Brain microvascular endothelial cell (primary cell): ENCODE measurements at regions not wholly inside any gene's neighbourhood (a gene's known extent, or its start where the extent isn't known, plus 50 kb on each side); places are given as distances from the start of the nearest gene placed in this dataset.

Source experiments
- DNase-seq: peaks from one replicate; pipeline ENCODE4 v3.0.0-alpha.2; 2020
- H3K27ac ChIP-seq: fragments of 250-450 bp; sonication (Bioruptor Pico); 2 replicates; pipeline ENCODE4 v1.5.1; 2020; ENCODE audit warnings: mild to moderate bottlenecking, moderate library complexity
- H3K27me3 ChIP-seq: fragments of 250-450 bp; sonication (Bioruptor Pico); replicated peaks from 2 replicates; pipeline ENCODE4 v1.5.1; 2020; ENCODE audit warnings: mild to moderate bottlenecking
- H3K36me3 ChIP-seq: fragments of 250-450 bp; sonication (Bioruptor Pico); replicated peaks from 2 replicates; pipeline ENCODE4 v1.5.1; 2020; ENCODE audit warnings: mild to moderate bottlenecking
- H3K4me3 ChIP-seq: 2 replicates; pipeline ENCODE4 v1.5.1; 2011; ENCODE audit warnings: low read depth, mild to moderate bottlenecking, control low read depth, low read length, moderate library complexity
- in situ Hi-C: cut with HindIII; loops from 2 replicates; pipeline ENCODE4 v1.10.0; 2017; ENCODE audit warnings: low sequenced_read_pairs, low pct_ligation_motif_present
- TF ChIP-seq, protein P1 (sequence below): IDR thresholded peaks from 2 replicates; pipeline ENCODE4 v1.5.1; 2011; ENCODE audit warnings: low read depth, mild to moderate bottlenecking, moderate library complexity, low read length, control low read depth, inconsistent platforms; ENCODE audit errors: missing control alignments

DNA sequence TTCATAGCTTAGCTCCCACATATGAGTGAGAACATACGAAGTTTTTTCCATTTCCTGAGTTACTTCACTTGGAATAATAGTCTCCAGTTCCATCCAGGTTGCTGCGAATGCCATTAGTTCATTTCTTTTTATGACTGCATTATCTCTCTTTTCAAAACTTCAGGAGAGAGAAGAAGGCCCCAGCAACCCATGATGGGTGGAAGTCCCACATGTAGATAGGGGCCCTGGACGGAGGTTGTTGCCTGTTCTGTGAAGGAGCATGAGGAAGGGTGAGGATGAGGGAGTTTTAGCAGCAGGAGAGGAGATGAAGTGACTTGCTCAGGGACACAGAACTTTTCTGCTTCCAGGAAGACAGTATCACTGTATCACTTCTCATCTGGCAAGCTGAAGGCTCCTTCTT is 102.2 kb upstream of the KLF4 start:
- H3K27me3 ChIP-seq = no peaks in the 10 kb centered on the region
- H3K36me3 ChIP-seq = no peaks in the 10 kb centered on the region
- no peak for DNase-seq
- in situ Hi-C loops = no loop called here
- TF ChIP-seq, protein P1, sequence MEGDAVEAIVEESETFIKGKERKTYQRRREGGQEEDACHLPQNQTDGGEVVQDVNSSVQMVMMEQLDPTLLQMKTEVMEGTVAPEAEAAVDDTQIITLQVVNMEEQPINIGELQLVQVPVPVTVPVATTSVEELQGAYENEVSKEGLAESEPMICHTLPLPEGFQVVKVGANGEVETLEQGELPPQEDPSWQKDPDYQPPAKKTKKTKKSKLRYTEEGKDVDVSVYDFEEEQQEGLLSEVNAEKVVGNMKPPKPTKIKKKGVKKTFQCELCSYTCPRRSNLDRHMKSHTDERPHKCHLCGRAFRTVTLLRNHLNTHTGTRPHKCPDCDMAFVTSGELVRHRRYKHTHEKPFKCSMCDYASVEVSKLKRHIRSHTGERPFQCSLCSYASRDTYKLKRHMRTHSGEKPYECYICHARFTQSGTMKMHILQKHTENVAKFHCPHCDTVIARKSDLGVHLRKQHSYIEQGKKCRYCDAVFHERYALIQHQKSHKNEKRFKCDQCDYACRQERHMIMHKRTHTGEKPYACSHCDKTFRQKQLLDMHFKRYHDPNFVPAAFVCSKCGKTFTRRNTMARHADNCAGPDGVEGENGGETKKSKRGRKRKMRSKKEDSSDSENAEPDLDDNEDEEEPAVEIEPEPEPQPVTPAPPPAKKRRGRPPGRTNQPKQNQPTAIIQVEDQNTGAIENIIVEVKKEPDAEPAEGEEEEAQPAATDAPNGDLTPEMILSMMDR = no peak
- H3K4me3 ChIP-seq = no peak overlapping the region
- no peak overlapping the region for H3K27ac ChIP-seq

DNA sequence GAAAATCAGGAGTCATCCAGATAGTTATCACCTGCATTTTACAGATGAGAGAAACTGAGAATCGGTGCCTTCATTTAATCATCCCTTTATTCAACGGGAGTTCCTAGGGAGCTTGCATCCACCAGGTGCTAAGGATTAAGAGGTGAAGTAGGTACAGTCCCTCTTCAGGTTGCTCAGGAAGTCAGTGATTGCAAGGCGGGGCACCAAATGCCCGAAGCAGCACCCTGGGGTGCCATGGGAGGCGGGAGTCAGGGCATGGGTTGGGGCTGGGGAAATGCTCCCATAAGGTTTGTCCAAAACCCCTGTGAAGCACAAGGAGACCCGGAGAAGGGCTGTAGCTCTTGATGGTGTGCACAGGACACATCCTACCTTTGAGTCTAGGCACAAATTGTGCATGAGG is 98.8 kb upstream of the KLF4 start:
- H3K36me3 ChIP-seq = no peaks in the 10 kb centered on the region
- TF ChIP-seq, protein P1 = no peak
- no peak for DNase-seq
- in situ Hi-C loops = no loop called here
- no peaks in the 10 kb centered on the region for H3K27me3 ChIP-seq
- H3K27ac ChIP-seq = no peak overlapping the region
- no peak overlapping the region for H3K4me3 ChIP-seq

DNA sequence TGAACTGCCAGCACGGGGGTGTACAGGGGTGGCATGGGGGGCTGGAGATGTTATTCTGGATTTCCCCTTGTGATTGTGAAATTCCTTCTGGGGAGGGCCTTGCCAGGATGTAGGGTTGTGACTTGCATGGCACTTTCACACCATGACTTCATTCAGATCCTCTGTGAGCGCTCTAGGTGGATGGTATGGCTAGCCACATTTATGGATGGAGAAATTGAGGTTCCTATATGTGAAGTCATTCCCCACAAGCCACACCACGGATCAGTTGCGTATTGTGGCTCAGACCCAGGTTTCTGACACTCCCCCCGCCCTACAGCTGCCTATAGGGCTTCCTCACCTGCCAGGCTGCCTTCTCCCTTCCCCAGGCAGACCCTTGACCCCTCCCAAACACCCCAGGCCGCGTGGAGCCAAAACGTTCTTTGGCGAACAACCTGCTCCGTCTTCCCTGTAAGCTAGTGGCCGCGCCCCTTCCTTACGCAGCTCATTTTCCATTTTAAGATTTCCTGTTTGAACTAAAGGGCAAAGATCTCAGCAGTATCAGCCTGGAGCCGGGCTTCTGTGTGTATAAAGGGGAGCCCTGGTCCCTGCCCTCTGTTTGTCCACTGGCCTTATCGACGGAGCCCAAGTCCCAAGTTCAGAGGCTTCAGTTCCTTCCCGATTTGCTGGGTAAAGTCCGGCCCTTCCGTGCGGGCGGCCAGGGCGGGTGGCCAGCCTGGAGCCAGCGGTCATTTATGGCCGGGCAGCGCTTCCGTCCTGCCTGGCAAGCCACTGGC is 97.8 kb upstream of the KLF4 start:
- TF ChIP-seq, protein P1 = no peak
- no peak overlapping the region for H3K27ac ChIP-seq
- H3K36me3 ChIP-seq = no peaks in the 10 kb centered on the region
- in situ Hi-C loops = no loop called here
- no peak overlapping the region for H3K4me3 ChIP-seq
- no peak for DNase-seq
- no peaks in the 10 kb centered on the region for H3K27me3 ChIP-seq

- Histone ChIP-seq H3K27ac (no peak overlapping the region), H3K27me3 (no peaks in the 10 kb centered on the region), H3K36me3 (no peaks in the 10 kb centered on the region), H3K4me3 (no peak overlapping the region)
- in situ Hi-C loops = no loop called here
- DNase-seq = no peak
- TF ChIP-seq, protein P1 = no peak
These were observed 96.9 kb upstream of the KLF4 start for GRCh38 chr9:107586493-107586892.

- H3K4me3 ChIP-seq = no peak overlapping the region
- H3K27ac ChIP-seq = no peak overlapping the region
- no peak for DNase-seq
- TF ChIP-seq, protein P1 = no peak
- H3K36me3 ChIP-seq = no peaks in the 10 kb centered on the region
- no peaks in the 10 kb centered on the region for H3K27me3 ChIP-seq
- in situ Hi-C loops = no loop called here
These were observed 95.9 kb upstream of the KLF4 start for GRCh38 chr9:107585465-107585864.

DNA sequence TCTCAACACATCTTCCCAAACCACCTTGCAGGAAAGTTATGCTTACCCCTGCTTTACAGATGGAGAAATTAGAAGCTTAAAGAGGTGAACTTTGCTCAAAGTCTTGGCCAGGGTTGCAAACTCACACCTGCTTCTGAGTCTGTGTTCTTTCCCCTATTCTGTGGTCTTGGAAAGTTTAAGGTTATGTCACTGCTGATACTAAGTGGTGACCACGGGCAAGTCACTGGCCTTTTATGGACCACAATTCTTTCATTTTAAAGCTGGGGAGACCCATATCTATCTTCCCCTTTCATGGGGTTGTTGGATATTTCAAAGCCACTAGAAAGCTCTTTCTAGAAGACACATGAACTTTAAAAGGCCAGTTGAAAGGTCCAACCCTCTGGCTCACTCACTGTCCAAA is 95.4 kb upstream of the KLF4 start:
- Histone ChIP-seq H3K4me3 (no peak overlapping the region), H3K27ac (no peak overlapping the region), H3K36me3 (no peaks in the 10 kb centered on the region), H3K27me3 (no peaks in the 10 kb centered on the region)
- DNase-seq = no peak
- TF ChIP-seq, protein P1 = no peak
- in situ Hi-C loops = no loop called here
